Tibial artery (tissue), 4 donors: ENCODE measurements at regions not wholly inside any gene's neighbourhood (a gene's known extent, or its start where the extent isn't known, plus 50 kb on each side); places are given as distances from the start of the nearest gene placed in this dataset.

Experiments used
- DNase-seq, 2 donors: peaks; one replicate each; pipeline ENCODE4 v3.0.0-alpha.2; 2019
- H3K27ac ChIP-seq, 2 donors: fragments of 200-600 bp; sonication (generic) in 1 of 2; 1 replicate in 1 of 2; 2 replicates in 1 of 2; pipeline ENCODE4 v1.5.1; 2018 to 2019; ENCODE audit warnings: mild to moderate bottlenecking in 1 of 2
- H3K27me3 ChIP-seq, 2 donors: fragments of 200-600 bp; sonication (generic) in 1 of 2; one replicate each; pipeline versions ENCODE4 v1.5.1 to v1.6.0; 2016 to 2019
- H3K36me3 ChIP-seq, 3 donors: fragments of 200-600 bp; sonication (generic) in 2 of 3; one replicate each; pipeline ENCODE4 v1.5.1; 2016 to 2019; ENCODE audit warnings: mild to moderate bottlenecking in 2 of 3
- H3K4me1 ChIP-seq, 4 donors: fragments of 200-600 bp; sonication (generic) in 2 of 4; 1 replicate in 3 of 4; 2 replicates in 1 of 4; pipeline ENCODE4 v1.5.1; 2016 to 2019
- H3K4me3 ChIP-seq, 2 donors: fragments of 200-600 bp; sonication (generic) in 1 of 2; 1 replicate in 1 of 2; 2 replicates in 1 of 2; pipeline ENCODE4 v1.5.1; 2018 to 2019; ENCODE audit warnings: mild to moderate bottlenecking in 2 of 2
- H3K9me3 ChIP-seq, 3 donors: fragments of 200-600 bp; sonication (generic) in 1 of 3; one replicate each; pipeline ENCODE4 v1.5.1; 2016 to 2019
- intact Hi-C: fragments of 100-400 bp; cut with DNase I; formaldehyde crosslinking; loops from one replicate; pipeline ENCODE4 v1.15.0; 2023; ENCODE audit warnings: low total_unique reads
- TF ChIP-seq, protein P1 (sequence below), 2 experiments: fragments of 200-600 bp in 1 of 2; fragments of 450-650 bp in 1 of 2; IDR thresholded peaks; one replicate each; pipeline ENCODE4 v1.5.1; 2017 to 2019; ENCODE audit warnings: antibody characterized with exemption in 2 of 2, mild to moderate bottlenecking in 1 of 2, moderate library complexity in 1 of 2

DNA sequence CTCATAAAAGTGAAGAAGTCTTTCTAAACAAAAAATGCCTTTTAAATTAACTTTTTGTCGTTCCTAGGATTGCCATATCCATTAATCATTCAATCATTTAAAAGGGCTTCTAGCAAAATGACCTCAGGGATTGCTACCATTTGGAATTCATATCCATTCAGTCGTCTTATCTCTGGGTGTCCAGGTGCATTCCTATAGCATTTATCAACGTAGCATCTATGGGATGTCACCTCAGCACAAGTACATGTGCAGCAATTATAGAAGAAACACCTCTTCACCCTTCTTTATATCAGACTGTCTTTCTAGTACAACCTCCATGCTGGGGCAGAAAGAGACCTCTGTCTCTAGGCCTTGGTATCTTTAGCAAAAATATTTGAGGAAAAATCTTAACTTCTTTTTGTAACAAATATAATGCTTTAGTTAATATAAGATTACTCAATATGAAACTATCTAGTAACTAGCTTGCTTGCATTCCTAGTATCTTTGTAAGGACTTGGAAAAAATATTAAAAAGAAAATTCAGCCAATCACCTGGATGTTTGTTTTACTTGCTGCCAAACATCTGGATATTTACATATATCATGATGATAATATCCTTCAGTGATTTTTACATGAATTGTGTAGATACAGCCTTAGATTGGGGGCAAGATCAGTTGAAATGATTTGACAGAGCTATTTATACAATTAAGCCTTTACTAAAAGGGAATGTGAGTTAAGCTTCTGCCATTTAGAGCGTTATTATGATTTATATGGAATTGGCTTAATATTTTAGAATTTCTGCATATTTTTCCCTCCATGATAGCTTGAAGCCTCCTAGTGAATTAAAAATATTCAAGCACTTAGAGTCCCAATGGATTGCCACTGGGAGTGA lies 356.8 kb downstream of the HDGFL1 start:
- intact Hi-C loops: no loop called here
- TF ChIP-seq, protein P1, sequence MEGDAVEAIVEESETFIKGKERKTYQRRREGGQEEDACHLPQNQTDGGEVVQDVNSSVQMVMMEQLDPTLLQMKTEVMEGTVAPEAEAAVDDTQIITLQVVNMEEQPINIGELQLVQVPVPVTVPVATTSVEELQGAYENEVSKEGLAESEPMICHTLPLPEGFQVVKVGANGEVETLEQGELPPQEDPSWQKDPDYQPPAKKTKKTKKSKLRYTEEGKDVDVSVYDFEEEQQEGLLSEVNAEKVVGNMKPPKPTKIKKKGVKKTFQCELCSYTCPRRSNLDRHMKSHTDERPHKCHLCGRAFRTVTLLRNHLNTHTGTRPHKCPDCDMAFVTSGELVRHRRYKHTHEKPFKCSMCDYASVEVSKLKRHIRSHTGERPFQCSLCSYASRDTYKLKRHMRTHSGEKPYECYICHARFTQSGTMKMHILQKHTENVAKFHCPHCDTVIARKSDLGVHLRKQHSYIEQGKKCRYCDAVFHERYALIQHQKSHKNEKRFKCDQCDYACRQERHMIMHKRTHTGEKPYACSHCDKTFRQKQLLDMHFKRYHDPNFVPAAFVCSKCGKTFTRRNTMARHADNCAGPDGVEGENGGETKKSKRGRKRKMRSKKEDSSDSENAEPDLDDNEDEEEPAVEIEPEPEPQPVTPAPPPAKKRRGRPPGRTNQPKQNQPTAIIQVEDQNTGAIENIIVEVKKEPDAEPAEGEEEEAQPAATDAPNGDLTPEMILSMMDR (IDR thresholded peaks at IDR 0.05): no peak
- Histone ChIP-seq H3K4me1 (peaks cover 0 to 21% (median 4%) of the 10 kb centered on the region in 4 donors), H3K36me3 (no peaks in the 10 kb centered on the region), H3K4me3 (no peak overlapping the region), H3K27ac (no peak overlapping the region), H3K9me3 (no peaks in the 10 kb centered on the region), H3K27me3 (no peaks in the 10 kb centered on the region)
- no peak for DNase-seq

DNA sequence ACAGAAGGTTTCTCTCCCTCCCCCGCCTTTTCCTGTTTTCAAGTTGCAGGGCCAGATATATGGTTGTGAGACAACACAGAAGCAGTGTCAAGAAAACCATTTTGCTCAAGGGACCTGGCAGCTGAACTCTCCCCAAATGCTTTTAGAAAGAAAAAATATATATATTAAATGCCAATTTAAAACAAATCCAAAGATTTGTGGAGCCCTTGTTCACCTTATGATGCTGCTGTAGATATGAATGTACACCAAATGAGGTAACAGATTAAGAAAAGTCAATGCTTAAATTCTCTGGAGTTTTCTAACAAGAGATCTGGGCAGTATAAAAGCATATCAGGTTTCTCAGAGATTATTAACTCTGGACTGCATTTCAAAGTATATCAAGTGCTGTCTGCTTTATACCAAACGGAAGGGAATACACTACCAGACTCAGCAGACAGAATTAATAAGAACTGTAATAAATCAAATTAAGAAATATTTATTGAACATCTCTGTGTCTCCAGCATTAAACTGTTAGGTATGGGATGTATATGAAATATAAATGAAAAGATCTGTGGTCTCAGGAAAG lies 357.5 kb downstream of the HDGFL1 start:
- no peak overlapping the region for H3K27ac ChIP-seq
- H3K4me3 ChIP-seq: no peak overlapping the region
- H3K36me3 ChIP-seq: no peaks in the 10 kb centered on the region
- no peaks in the 10 kb centered on the region for H3K9me3 ChIP-seq
- DNase-seq: no peak
- peaks cover 0 to 21% (median 4%) of the 10 kb centered on the region in 4 donors for H3K4me1 ChIP-seq
- TF ChIP-seq, protein P1 (IDR thresholded peaks at IDR 0.05): no peak
- no peaks in the 10 kb centered on the region for H3K27me3 ChIP-seq
- intact Hi-C loops: no loop called here

DNA sequence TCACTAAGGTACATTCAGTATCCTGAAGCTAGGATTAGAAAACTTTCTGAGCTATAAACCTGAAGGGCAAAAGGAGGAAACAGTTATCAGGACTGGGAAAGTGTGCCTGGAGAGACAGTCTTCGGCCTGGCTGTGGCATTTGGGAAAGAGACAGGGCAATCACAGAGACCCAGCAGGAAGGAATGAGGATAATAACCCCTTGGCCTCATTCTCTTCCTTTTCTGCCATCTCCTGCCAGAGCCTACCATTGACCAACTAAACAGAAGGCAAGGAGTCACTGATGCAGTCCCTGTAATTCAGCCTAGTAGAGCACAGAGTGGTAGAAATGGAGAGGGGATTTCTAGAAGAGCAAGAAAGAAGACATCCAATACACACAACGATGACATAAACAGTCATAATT lies 359.4 kb downstream of the HDGFL1 start:
- intact Hi-C loops: no loop called here
- DNase-seq: no peak
- Histone ChIP-seq H3K4me3 (no peak overlapping the region), H3K36me3 (no peaks in the 10 kb centered on the region), H3K27me3 (no peaks in the 10 kb centered on the region), H3K27ac (peak overlapping the region; percentile 33 to 55), H3K4me1 (peaks cover 0 to 21% (median 4%) of the 10 kb centered on the region in 4 donors), H3K9me3 (no peaks in the 10 kb centered on the region)
- TF ChIP-seq, protein P1 (IDR thresholded peaks at IDR 0.05): no peak

DNA sequence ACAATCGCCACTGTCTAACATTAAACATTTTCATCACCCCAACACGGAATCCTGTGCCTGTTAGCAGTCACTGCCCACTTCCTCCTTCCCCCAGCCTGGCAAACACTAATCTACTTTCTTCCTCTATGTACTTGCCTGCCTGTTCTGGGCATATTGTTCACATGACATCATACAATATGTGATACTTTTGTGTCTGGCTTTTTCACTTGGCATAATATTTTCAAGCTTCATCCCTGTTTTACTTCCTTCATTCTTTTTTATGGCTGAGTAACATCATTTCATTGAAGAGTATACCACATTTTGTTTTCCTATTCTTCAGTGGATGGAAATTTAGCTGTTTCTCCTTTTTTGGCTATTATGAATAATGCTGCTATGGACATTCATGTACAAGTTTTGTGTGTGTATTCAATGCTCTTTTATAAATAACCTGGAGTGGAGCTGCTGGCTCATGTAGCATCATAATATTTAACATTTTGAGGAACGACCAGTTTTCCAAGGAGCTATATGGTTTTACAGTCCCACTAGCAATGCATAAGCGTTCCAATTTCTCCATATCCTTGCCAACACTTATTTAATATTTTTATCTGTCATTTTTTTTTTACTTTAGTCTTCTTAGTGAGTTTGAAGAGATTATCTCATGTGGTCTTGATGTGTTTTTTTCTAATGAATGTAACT lies 360.1 kb downstream of the HDGFL1 start:
- Histone ChIP-seq H3K4me3 (no peak overlapping the region), H3K27ac (peak overlapping the region; percentile 33 to 55), H3K27me3 (no peaks in the 10 kb centered on the region), H3K9me3 (no peaks in the 10 kb centered on the region), H3K36me3 (no peaks in the 10 kb centered on the region), H3K4me1 (peaks cover 0 to 21% (median 4%) of the 10 kb centered on the region in 4 donors)
- TF ChIP-seq, protein P1 (IDR thresholded peaks at IDR 0.05): no peak
- intact Hi-C loops: no loop called here
- no peak for DNase-seq

DNA sequence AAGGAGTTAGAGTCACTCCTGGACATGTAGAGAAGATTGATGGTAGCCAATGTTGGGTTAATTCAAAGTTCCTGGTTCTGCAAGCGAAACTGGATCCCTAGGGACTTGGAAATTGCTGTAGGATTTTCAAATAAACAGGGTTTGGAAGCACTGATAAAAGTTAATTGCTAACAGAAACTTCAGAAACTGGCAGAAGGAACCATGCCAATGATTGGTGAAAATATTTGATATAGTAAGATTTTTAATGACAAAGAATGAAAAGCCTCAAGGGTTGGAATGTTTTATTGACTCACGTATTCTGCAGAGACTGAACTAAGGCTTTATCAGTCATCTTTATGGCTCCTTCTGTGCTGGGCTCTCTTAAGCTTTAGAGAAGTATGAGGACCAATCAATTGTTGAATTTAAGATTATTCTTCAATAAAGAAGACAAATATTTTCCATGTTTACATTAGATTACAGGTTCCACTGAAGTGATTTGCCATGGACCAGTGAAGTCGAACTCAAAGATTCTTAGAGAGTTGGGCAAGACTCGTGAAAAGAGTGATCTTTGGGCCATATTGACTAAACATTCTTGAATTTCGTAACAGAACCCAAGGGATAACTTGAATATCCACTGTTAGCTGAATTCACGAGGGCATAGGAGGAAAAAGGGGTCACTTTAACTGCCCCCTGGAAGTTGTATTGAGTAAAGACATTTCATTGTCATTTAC lies 371.4 kb downstream of the HDGFL1 start:
- intact Hi-C loops: no loop called here
- H3K27ac ChIP-seq: peak overlapping the region in 1 of 2 donors; percentile 22
- H3K4me1 ChIP-seq: peaks cover 0 to 18% (median 1%) of the 10 kb centered on the region in 4 donors
- DNase-seq: no peak
- H3K27me3 ChIP-seq: no peaks in the 10 kb centered on the region
- H3K36me3 ChIP-seq: no peaks in the 10 kb centered on the region
- H3K9me3 ChIP-seq: no peaks in the 10 kb centered on the region
- TF ChIP-seq, protein P1 (IDR thresholded peaks at IDR 0.05): no peak
- H3K4me3 ChIP-seq: no peak overlapping the region
